ENCODE measurements at regions not wholly inside any gene's neighbourhood (a gene's known extent, or its start where the extent isn't known, plus 50 kb on each side); places are given as distances from the start of the nearest gene placed in this dataset.

GRCh38 chr2:236986524-236987330 is 99.0 kb upstream of the COPS8 start:
- TF ChIP-seq SUZ12 (IDR thresholded peaks at IDR 0.05) (no peak), BHLHE40 (IDR thresholded peaks at IDR 0.05; ENCODE audit: borderline replicate concordance) (no peak), SP1 (IDR thresholded peaks at IDR 0.05) (no peak), TARDBP (IDR thresholded peaks at IDR 0.05) (no peak), FOXM1 (IDR thresholded peaks at IDR 0.05; ENCODE audit: borderline replicate concordance) (no peak), HDGF (IDR thresholded peaks at IDR 0.05; ENCODE audit: borderline replicate concordance) (no peak), NFRKB (IDR thresholded peaks at IDR 0.05) (no peak), ARNT (IDR thresholded peaks at IDR 0.05) (no peak), LEF1 (IDR thresholded peaks at IDR 0.05; ENCODE audit: borderline replicate concordance) (no peak), ELF4 (IDR thresholded peaks at IDR 0.05) (no peak), FOXK2 (IDR thresholded peaks at IDR 0.05) (no peak), ZNF384 (IDR thresholded peaks at IDR 0.05) (no peak)

Data from HEK293T (cell line).